OCI-M1 (cell line): ENCODE measurements at regions not wholly inside any gene's neighbourhood (a gene's known extent, or its start where the extent isn't known, plus 50 kb on each side); places are given as distances from the start of the nearest gene placed in this dataset.
A peak's percentile ranks its signal among the peaks of the same experiment; 100 is the strongest.

Experiments used
- DNase-seq: peaks from one replicate; lab custom pipeline; 2025; lab: John Stamatoyannopoulos, UW

- DNase-seq, result no peak
Observed at GRCh38 chr4:83213640-83214039, 71.0 kb downstream of the COQ2 start.

- DNase-seq, result no peak
Observed at GRCh38 chr4:83212041-83212851, 72.4 kb downstream of the COQ2 start.

GRCh38 chr4:83209419-83209818, 75.2 kb downstream of the COQ2 start:
- no peak for DNase-seq

- no peak for DNase-seq
Observed at GRCh38 chr4:83208371-83209365, 75.9 kb downstream of the COQ2 start.

- DNase-seq, result no peak
Observed at GRCh38 chr4:83207497-83208101, 77.0 kb downstream of the COQ2 start.

- no peak for DNase-seq
Observed at GRCh38 chr4:83205760-83206159, 78.8 kb downstream of the COQ2 start.

- DNase-seq, result no peak
Observed at GRCh38 chr4:83204731-83205130, 79.9 kb downstream of the COQ2 start.

- DNase-seq, result no peak
Observed at GRCh38 chr4:83201761-83202160, 82.8 kb downstream of the COQ2 start.

- DNase-seq, result peak; percentile 82
Observed at GRCh38 chr4:83197555-83198235, 83.2 kb upstream of the PLAC8 start.

- DNase-seq, result no peak
Observed at GRCh38 chr4:83196921-83197320, 82.4 kb upstream of the PLAC8 start.

GRCh38 chr4:83195269-83195668, 80.7 kb upstream of the PLAC8 start:
- DNase-seq, result no peak

GRCh38 chr4:83194588-83194987, 80.1 kb upstream of the PLAC8 start:
- peak; percentile 30 for DNase-seq

- no peak for DNase-seq
Observed at GRCh38 chr4:83192634-83193033, 78.1 kb upstream of the PLAC8 start.

GRCh38 chr4:83191026-83191425, 76.5 kb upstream of the PLAC8 start:
- no peak for DNase-seq

- no peak for DNase-seq
Observed at GRCh38 chr4:83189631-83190136, 75.2 kb upstream of the PLAC8 start.

GRCh38 chr4:83180431-83180968, 66.0 kb upstream of the PLAC8 start:
- no peak for DNase-seq

GRCh38 chr4:83179205-83179604, 64.7 kb upstream of the PLAC8 start:
- DNase-seq, result no peak

- no peak for DNase-seq
Observed at GRCh38 chr4:83178029-83178428, 63.5 kb upstream of the PLAC8 start.

- no peak for DNase-seq
Observed at GRCh38 chr4:83177182-83177581, 62.7 kb upstream of the PLAC8 start.

- no peak for DNase-seq
Observed at GRCh38 chr4:83174844-83175414, 60.4 kb upstream of the PLAC8 start.

GRCh38 chr4:83172371-83172770, 57.8 kb upstream of the PLAC8 start:
- no peak for DNase-seq
